Glutamatergic neuron (in vitro differentiated cells): ENCODE measurements at regions not wholly inside any gene's neighbourhood (a gene's known extent, or its start where the extent isn't known, plus 50 kb on each side); places are given as distances from the start of the nearest gene placed in this dataset.

Experiments
- DNase-seq: peaks from one replicate; pipeline ENCODE4 v3.0.0; 2022
- H3K27ac Mint-ChIP-seq: one replicate; pipeline ENCODE4 v1.8.0; 2020; ENCODE audit warnings: mild to moderate bottlenecking, mixed read lengths, inconsistent platforms; ENCODE audit not compliant: unreplicated experiment
- H3K27me3 Mint-ChIP-seq: one replicate; pipeline ENCODE4 v1.8.0; 2020; ENCODE audit warnings: mild to moderate bottlenecking, moderate library complexity, mixed read lengths, inconsistent platforms; ENCODE audit not compliant: unreplicated experiment
- H3K36me3 Mint-ChIP-seq: one replicate; pipeline ENCODE4 v1.8.0; 2020; ENCODE audit warnings: mild to moderate bottlenecking, mixed read lengths, inconsistent platforms; ENCODE audit not compliant: unreplicated experiment
- H3K4me1 Mint-ChIP-seq: one replicate; pipeline ENCODE4 v1.8.0; 2020; ENCODE audit warnings: mild to moderate bottlenecking, low read depth, mixed read lengths, inconsistent platforms; ENCODE audit not compliant: unreplicated experiment
- H3K4me3 Mint-ChIP-seq: one replicate; pipeline ENCODE4 v1.8.0; 2020; ENCODE audit warnings: mild to moderate bottlenecking, mixed read lengths, inconsistent platforms; ENCODE audit not compliant: unreplicated experiment
- H3K9me3 Mint-ChIP-seq: one replicate; pipeline ENCODE4 v1.8.0; 2020; ENCODE audit warnings: mild to moderate bottlenecking, moderate library complexity, mixed read lengths, inconsistent platforms; ENCODE audit not compliant: unreplicated experiment
- CTCF ChIP-seq: fragments of 200-600 bp; sonication (generic); IDR thresholded peaks from one replicate; pipeline ENCODE4 v1.5.0; 2021; ENCODE audit not compliant: partially characterized antibody, unreplicated experiment

GRCh38 chr14:36465178-36465577, 54.9 kb downstream of the NKX2-1 start:
- H3K27me3 Mint-ChIP-seq, result peaks cover 1% of the 10 kb centered on the region
- H3K9me3 Mint-ChIP-seq, result no peaks in the 10 kb centered on the region
- H3K4me1 Mint-ChIP-seq, result peaks cover 9% of the 10 kb centered on the region
- no peak for DNase-seq
- no peak overlapping the region for H3K27ac Mint-ChIP-seq
- no peak overlapping the region for H3K4me3 Mint-ChIP-seq
- H3K36me3 Mint-ChIP-seq, result no peaks in the 10 kb centered on the region
- TF ChIP-seq CTCF, result no peak

GRCh38 chr14:36462890-36463289, 57.1 kb downstream of the NKX2-1 start:
- Mint-ChIP-seq H3K36me3 (no peaks in the 10 kb centered on the region), H3K4me1 (peaks cover 11% of the 10 kb centered on the region), H3K4me3 (no peak overlapping the region), H3K27ac (no peak overlapping the region), H3K9me3 (no peaks in the 10 kb centered on the region), H3K27me3 (peaks cover 9% of the 10 kb centered on the region)
- no peak for TF ChIP-seq CTCF
- no peak for DNase-seq

- Mint-ChIP-seq H3K27me3 (peaks cover 10% of the 10 kb centered on the region), H3K4me1 (peaks cover 25% of the 10 kb centered on the region), H3K9me3 (peaks cover 2% of the 10 kb centered on the region), H3K4me3 (no peak overlapping the region), H3K27ac (no peak overlapping the region), H3K36me3 (no peaks in the 10 kb centered on the region)
- TF ChIP-seq CTCF, result no peak
- DNase-seq, result no peak
These were observed 64.8 kb downstream of the NKX2-1 start for GRCh38 chr14:36455241-36455627.

- Mint-ChIP-seq H3K9me3 (peaks cover 2% of the 10 kb centered on the region), H3K4me1 (peaks cover 25% of the 10 kb centered on the region), H3K36me3 (no peaks in the 10 kb centered on the region), H3K27me3 (peaks cover 9% of the 10 kb centered on the region), H3K4me3 (no peak overlapping the region), H3K27ac (no peak overlapping the region)
- no peak for TF ChIP-seq CTCF
- no peak for DNase-seq
These were observed 65.3 kb downstream of the NKX2-1 start for GRCh38 chr14:36454599-36455240.

GRCh38 chr14:36452860-36453259, 67.2 kb downstream of the NKX2-1 start:
- peak overlapping the region; percentile 45 for H3K27ac Mint-ChIP-seq
- DNase-seq, result peak; percentile 60
- TF ChIP-seq CTCF, result no peak
- H3K4me1 Mint-ChIP-seq, result peaks cover 26% of the 10 kb centered on the region
- peaks cover 6% of the 10 kb centered on the region for H3K27me3 Mint-ChIP-seq
- H3K9me3 Mint-ChIP-seq, result peaks cover 4% of the 10 kb centered on the region
- peak overlapping the region; percentile 49 for H3K4me3 Mint-ChIP-seq
- H3K36me3 Mint-ChIP-seq, result no peaks in the 10 kb centered on the region
